HepG2 (cell line): ENCODE measurements at regions not wholly inside any gene's neighbourhood (a gene's known extent, or its start where the extent isn't known, plus 50 kb on each side); places are given as distances from the start of the nearest gene placed in this dataset.

Source experiments
- ATAC-seq: fragments of 200-7000 bp; cut with Tn5 transposase; 3 replicates; pipeline ENCODE4 v1.9.1; 2020; ENCODE audit warnings: mild to moderate bottlenecking, moderate library complexity
- BruUV-seq: library from RNA; stranded (reverse); fragments of 400-500 nt; replicated peaks from 2 replicates; lab custom pipeline; 2021; lab: Mats Ljungman, UMichigan
- CTCF ChIA-PET: fragments of 300-600 bp; formaldehyde crosslinking; extraction: SDS; loops from one replicate; lab custom pipeline; 2021; ENCODE audit warnings: low total read pairs, inconsistent platforms, low intra/inter-chr PET ratio; lab: Yijun Ruan, JAX
- POLR2A ChIA-PET: fragments of 350-600 bp; sonication (Branson Sonifier 250); formaldehyde crosslinking; loops from one replicate; lab custom pipeline; 2020; ENCODE audit warnings: antibody characterized with exemption, inconsistent platforms; lab: Yijun Ruan, JAX
- DNase-seq: peaks from one replicate; pipeline ENCODE4 v3.0.0-alpha.2; 2015; ENCODE audit warnings: low spot score
- FAIRE-seq: peaks from 3 replicates; lab custom pipeline; 2011; peaks lifted over from hg19 to GRCh38; lab: Jason Lieb, UNC
- H2AFZ ChIP-seq: one replicate; pipeline ENCODE4 v1.6.1; 2011; ENCODE audit warnings: low read length, inconsistent platforms
- H3K27ac ChIP-seq: fragments of 300-600 bp; 3 replicates; pipeline ENCODE4 v1.8.0; 2011; ENCODE audit warnings: mixed run types, mild to moderate bottlenecking, mixed read lengths, low read length, inconsistent platforms; ENCODE audit not compliant: insufficient read depth; ENCODE audit errors: extremely low read length
- H3K27me3 ChIP-seq, 2 experiments: fragments of 200-600 bp in 1 of 2; 2 replicates in 1 of 2; 3 replicates in 1 of 2; pipeline versions ENCODE4 v1.6.0 to v1.8.0; 2011; ENCODE audit warnings: low read length in 2 of 2, mild to moderate bottlenecking in 2 of 2, moderate library complexity in 2 of 2, inconsistent platforms in 1 of 2; ENCODE audit not compliant: insufficient read depth in 2 of 2, control insufficient read depth in 1 of 2
- H3K36me3 ChIP-seq, 2 experiments: fragments of 200-600 bp in 1 of 2; replicated peaks in 1 of 2; 2 replicates in 1 of 2; 3 replicates in 1 of 2; pipeline versions ENCODE4 v1.5.1 to v1.8.0; 2011; ENCODE audit warnings: low read length in 2 of 2, inconsistent platforms in 1 of 2; ENCODE audit not compliant: insufficient read depth in 2 of 2, control insufficient read depth in 1 of 2
- H3K4me1 ChIP-seq: 2 replicates; pipeline ENCODE4 v1.5.1; 2012; ENCODE audit warnings: low read length, inconsistent platforms; ENCODE audit not compliant: insufficient read depth
- H3K4me2 ChIP-seq: 2 replicates; pipeline ENCODE4 v1.6.0; 2011; ENCODE audit warnings: low read depth, low read length, inconsistent platforms
- H3K4me3 ChIP-seq, 3 experiments: fragments of 200-600 bp in 1 of 3; sonication (generic), shearing (Covaris generic) in 1 of 3; replicated peaks in 1 of 3; 2 replicates each; pipeline ENCODE4 v1.5.1; 2011 to 2016; ENCODE audit warnings: low read length in 3 of 3, inconsistent platforms in 2 of 3, low read depth in 2 of 3, mild to moderate bottlenecking in 2 of 3, control low read depth in 1 of 3, mixed read lengths in 1 of 3; ENCODE audit not compliant: insufficient read depth in 1 of 3
- H3K79me2 ChIP-seq: one replicate; pipeline ENCODE4 v1.6.1; 2011; ENCODE audit warnings: low read length, inconsistent platforms; ENCODE audit not compliant: insufficient read depth
- H3K9ac ChIP-seq: 2 replicates; pipeline ENCODE4 v1.6.0; 2011; ENCODE audit warnings: mild to moderate bottlenecking, low read depth, low read length, inconsistent platforms; ENCODE audit not compliant: insufficient read depth
- H3K9me3 ChIP-seq: 2 replicates; pipeline ENCODE4 v1.5.1; 2012; ENCODE audit warnings: mild to moderate bottlenecking, low read length
- H4K20me1 ChIP-seq: 2 replicates; pipeline ENCODE4 v1.6.0; 2011; ENCODE audit warnings: inconsistent platforms, mild to moderate bottlenecking, low read length, moderate library complexity; ENCODE audit not compliant: insufficient read depth
- NRL ChIP-seq: sonication (generic); formaldehyde crosslinking; IDR thresholded peaks from 2 replicates; pipeline ENCODE4 v1.5.0; 2020; ENCODE audit warnings: missing genetic modification reagents, mild to moderate bottlenecking, moderate library complexity, borderline replicate concordance
- RAD51 ChIP-seq: fragments of 450-650 bp; IDR thresholded peaks from 2 replicates; pipeline ENCODE4 v1.6.1; 2016; ENCODE audit warnings: borderline replicate concordance
- SRSF9 ChIP-seq: fragments of 200-400 bp; formaldehyde crosslinking; IDR thresholded peaks from 2 replicates; pipeline ENCODE4 v1.6.1; 2018; ENCODE audit warnings: borderline replicate concordance, mild to moderate bottlenecking, low read depth, low read length; ENCODE audit not compliant: insufficient read depth, poor library complexity, severe bottlenecking
- WIZ ChIP-seq: sonication (generic); formaldehyde crosslinking; IDR thresholded peaks from 2 replicates; pipeline ENCODE4 v1.5.1; 2020; ENCODE audit warnings: mild to moderate bottlenecking, missing genetic modification reagents
- ZNF343 ChIP-seq: sonication (generic); formaldehyde crosslinking; IDR thresholded peaks from 2 replicates; pipeline ENCODE4 v1.4.0; 2020; ENCODE audit warnings: mild to moderate bottlenecking, missing genetic modification reagents
- ZNF557 ChIP-seq: sonication (generic); formaldehyde crosslinking; IDR thresholded peaks from 2 replicates; pipeline ENCODE4 v1.4.0; 2020; ENCODE audit warnings: missing genetic modification reagents
- ZNF724P ChIP-seq: sonication (generic); formaldehyde crosslinking; IDR thresholded peaks from 2 replicates; pipeline ENCODE4 v1.8.0; 2022; ENCODE audit warnings: missing genetic modification reagents, borderline replicate concordance
- ZNF780A ChIP-seq: sonication (generic); formaldehyde crosslinking; IDR thresholded peaks from 2 replicates; pipeline ENCODE4 v1.8.0; 2022; ENCODE audit warnings: mild to moderate bottlenecking, missing genetic modification reagents, moderate library complexity
- WGBS: methylation state at CpG from one replicate; pipeline ENCODE4 v1.1.6; 2017; ENCODE audit warnings: low lambda C conversion rate; 5-methylcytosine and 5-hydroxymethylcytosine counted together
- in situ Hi-C: cut with HindIII; loops from 2 replicates; pipeline ENCODE4 v1.10.0; 2017; ENCODE audit warnings: low pct_unique_long_range_greater_than_20kb; ENCODE audit not compliant: extremely low pct_ligation_motif_present
- intact Hi-C: fragments of 100-400 bp; cut with micrococcal nuclease; formaldehyde crosslinking; loops from one replicate; pipeline ENCODE4 v1.10.0; 2022; ENCODE audit not compliant: unreplicated experiment
- TF ChIP-seq, protein P1 (sequence below): sonication (generic); formaldehyde crosslinking; IDR thresholded peaks from 2 replicates; pipeline ENCODE4 v1.8.0; 2022; ENCODE audit warnings: mild to moderate bottlenecking, missing genetic modification reagents, moderate library complexity
- TF ChIP-seq, protein P2 (sequence below): sonication (generic); formaldehyde crosslinking; conservative IDR thresholded peaks from 2 replicates; pipeline ENCODE4 v1.4.0; 2020; ENCODE audit warnings: mild to moderate bottlenecking, missing genetic modification reagents, moderate library complexity
- TF ChIP-seq, protein P3 (sequence below): sonication (generic); formaldehyde crosslinking; IDR thresholded peaks from 2 replicates; pipeline ENCODE4 v1.5.0; 2020; ENCODE audit warnings: missing genetic modification reagents

DNA sequence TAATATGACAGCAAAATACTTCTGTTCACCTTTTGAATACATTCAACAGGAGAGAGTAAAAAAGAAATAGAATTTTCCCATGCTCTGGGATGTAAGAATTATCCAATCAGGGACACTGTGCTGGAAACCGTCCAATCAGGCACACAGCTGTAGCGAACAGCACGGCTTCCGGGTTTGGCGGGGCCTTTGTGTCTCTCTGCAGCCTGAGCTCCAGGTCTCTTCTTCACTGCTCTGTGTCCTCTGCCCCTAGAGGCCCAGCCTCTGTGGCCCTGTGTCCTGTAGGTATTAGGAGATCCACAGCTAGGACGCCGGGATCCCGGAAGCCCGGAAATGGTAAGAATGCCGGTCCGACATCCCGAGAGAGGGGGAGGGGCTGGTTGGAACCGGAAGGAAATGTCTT, 92.7 kb downstream of the ZNF737 start:
- no peak overlapping the region for H3K4me3 ChIP-seq
- no TSS peak for BruUV-seq
- no peaks in the 10 kb centered on the region for H3K4me1 ChIP-seq
- H3K27ac ChIP-seq, result no peak overlapping the region
- H4K20me1 ChIP-seq, result no peaks in the 10 kb centered on the region
- FAIRE-seq (no peak), ATAC-seq (no peak), DNase-seq (no peak)
- TF ChIP-seq WIZ (CRISPR knock-in tag), result no peak
- no peak for TF ChIP-seq ZNF724P
- no peak for TF ChIP-seq RAD51
- no peak for TF ChIP-seq SRSF9
- TF ChIP-seq, protein P1, sequence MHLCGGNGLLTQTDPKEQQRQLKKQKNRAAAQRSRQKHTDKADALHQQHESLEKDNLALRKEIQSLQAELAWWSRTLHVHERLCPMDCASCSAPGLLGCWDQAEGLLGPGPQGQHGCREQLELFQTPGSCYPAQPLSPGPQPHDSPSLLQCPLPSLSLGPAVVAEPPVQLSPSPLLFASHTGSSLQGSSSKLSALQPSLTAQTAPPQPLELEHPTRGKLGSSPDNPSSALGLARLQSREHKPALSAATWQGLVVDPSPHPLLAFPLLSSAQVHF, result no peak
- TF ChIP-seq NRL (CRISPR knock-in tag), result no peak
- TF ChIP-seq ZNF343, result no peak
- no peaks in the 10 kb centered on the region for H3K79me2 ChIP-seq
- in situ Hi-C loops (no loop called here), intact Hi-C loops (no loop called here)
- H2AFZ ChIP-seq, result no peak overlapping the region
- H3K27me3 ChIP-seq, result no peaks in the 10 kb centered on the region
- 47% methylated on average over 5 of the region's 13 CpGs for WGBS
- peaks cover 92% of the 10 kb centered on the region for H3K9me3 ChIP-seq
- ChIA-PET POLR2A (no interaction called here), CTCF (no interaction called here)
- no peaks in the 10 kb centered on the region for H3K36me3 ChIP-seq
- H3K4me2 ChIP-seq, result no peak overlapping the region
- H3K9ac ChIP-seq, result no peak overlapping the region

DNA sequence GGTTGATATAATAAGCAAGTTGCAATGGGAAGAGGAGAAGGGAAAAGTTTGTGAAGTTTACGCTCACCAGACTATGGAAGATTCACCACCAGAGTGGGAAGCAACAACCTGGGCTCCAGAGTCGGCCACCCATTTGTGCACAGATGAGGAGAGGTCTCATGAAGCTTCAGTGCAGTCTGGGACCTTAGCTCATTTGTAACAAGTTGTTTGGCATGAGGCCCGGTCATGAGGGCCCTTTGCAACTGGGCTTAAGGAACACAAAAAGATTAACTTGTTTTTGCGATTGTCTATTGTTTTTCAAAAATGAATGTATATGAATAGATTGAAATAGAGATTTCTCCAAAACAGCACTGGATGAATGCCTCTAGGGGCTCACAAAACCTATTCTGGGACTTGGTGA, 94.2 kb downstream of the ZNF737 start:
- no peaks in the 10 kb centered on the region for H3K36me3 ChIP-seq
- H3K27ac ChIP-seq, result no peak overlapping the region
- ATAC-seq, result no peak
- intact Hi-C loops, result no loop called here
- no peaks in the 10 kb centered on the region for H3K27me3 ChIP-seq
- ChIA-PET POLR2A (no interaction called here), CTCF (no interaction called here)
- no TSS peak for BruUV-seq
- no peaks in the 10 kb centered on the region for H4K20me1 ChIP-seq
- DNase-seq, result no peak
- H3K79me2 ChIP-seq, result no peaks in the 10 kb centered on the region
- no peak for FAIRE-seq
- 34% methylated on average over 4 of the region's 4 CpGs for WGBS
- H3K9me3 ChIP-seq, result peaks cover 77% of the 10 kb centered on the region
- no peak overlapping the region for H3K9ac ChIP-seq
- no peak overlapping the region for H3K4me2 ChIP-seq
- in situ Hi-C loops, result no loop called here
- H3K4me1 ChIP-seq, result no peaks in the 10 kb centered on the region
- no peak overlapping the region for H3K4me3 ChIP-seq
- H2AFZ ChIP-seq, result no peak overlapping the region
- TF ChIP-seq, protein P2, sequence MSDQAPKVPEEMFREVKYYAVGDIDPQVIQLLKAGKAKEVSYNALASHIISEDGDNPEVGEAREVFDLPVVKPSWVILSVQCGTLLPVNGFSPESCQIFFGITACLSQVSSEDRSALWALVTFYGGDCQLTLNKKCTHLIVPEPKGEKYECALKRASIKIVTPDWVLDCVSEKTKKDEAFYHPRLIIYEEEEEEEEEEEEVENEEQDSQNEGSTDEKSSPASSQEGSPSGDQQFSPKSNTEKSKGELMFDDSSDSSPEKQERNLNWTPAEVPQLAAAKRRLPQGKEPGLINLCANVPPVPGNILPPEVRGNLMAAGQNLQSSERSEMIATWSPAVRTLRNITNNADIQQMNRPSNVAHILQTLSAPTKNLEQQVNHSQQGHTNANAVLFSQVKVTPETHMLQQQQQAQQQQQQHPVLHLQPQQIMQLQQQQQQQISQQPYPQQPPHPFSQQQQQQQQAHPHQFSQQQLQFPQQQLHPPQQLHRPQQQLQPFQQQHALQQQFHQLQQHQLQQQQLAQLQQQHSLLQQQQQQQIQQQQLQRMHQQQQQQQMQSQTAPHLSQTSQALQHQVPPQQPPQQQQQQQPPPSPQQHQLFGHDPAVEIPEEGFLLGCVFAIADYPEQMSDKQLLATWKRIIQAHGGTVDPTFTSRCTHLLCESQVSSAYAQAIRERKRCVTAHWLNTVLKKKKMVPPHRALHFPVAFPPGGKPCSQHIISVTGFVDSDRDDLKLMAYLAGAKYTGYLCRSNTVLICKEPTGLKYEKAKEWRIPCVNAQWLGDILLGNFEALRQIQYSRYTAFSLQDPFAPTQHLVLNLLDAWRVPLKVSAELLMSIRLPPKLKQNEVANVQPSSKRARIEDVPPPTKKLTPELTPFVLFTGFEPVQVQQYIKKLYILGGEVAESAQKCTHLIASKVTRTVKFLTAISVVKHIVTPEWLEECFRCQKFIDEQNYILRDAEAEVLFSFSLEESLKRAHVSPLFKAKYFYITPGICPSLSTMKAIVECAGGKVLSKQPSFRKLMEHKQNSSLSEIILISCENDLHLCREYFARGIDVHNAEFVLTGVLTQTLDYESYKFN (CRISPR knock-in tag), result no peak
- TF ChIP-seq ZNF780A (CRISPR knock-in tag) (no peak), ZNF557 (CRISPR knock-in tag) (no peak)
- TF ChIP-seq, protein P3, sequence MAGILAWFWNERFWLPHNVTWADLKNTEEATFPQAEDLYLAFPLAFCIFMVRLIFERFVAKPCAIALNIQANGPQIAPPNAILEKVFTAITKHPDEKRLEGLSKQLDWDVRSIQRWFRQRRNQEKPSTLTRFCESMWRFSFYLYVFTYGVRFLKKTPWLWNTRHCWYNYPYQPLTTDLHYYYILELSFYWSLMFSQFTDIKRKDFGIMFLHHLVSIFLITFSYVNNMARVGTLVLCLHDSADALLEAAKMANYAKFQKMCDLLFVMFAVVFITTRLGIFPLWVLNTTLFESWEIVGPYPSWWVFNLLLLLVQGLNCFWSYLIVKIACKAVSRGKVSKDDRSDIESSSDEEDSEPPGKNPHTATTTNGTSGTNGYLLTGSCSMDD (CRISPR knock-in tag), result no peak
